HuH-7 (cell line): ENCODE measurements at regions not wholly inside any gene's neighbourhood (a gene's known extent, or its start where the extent isn't known, plus 50 kb on each side); places are given as distances from the start of the nearest gene placed in this dataset.

Experiments used
- DNase-seq: peaks from one replicate; pipeline ENCODE4 v3.0.0; 2011; ENCODE audit warnings: low spot score

- no peak for DNase-seq
Observed at GRCh38 chr1:55684131-55684650, 469.0 kb upstream of the USP24 start.

- no peak for DNase-seq
Observed at GRCh38 chr1:55682198-55682597, 467.0 kb upstream of the USP24 start.

- DNase-seq = no peak
Observed at GRCh38 chr1:55679971-55680370, 464.8 kb upstream of the USP24 start.

GRCh38 chr1:55673416-55673815 is 458.3 kb upstream of the USP24 start:
- DNase-seq = no peak

- no peak for DNase-seq
Observed at GRCh38 chr1:55670331-55671082, 455.3 kb upstream of the USP24 start.

- DNase-seq = no peak
Observed at GRCh38 chr1:55669293-55669692, 454.1 kb upstream of the USP24 start.

- no peak for DNase-seq
Observed at GRCh38 chr1:55662875-55663274, 447.7 kb upstream of the USP24 start.

- no peak for DNase-seq
Observed at GRCh38 chr1:55658917-55659316, 443.8 kb upstream of the USP24 start.

- DNase-seq = no peak
Observed at GRCh38 chr1:55654750-55655149, 439.6 kb upstream of the USP24 start.

GRCh38 chr1:55654171-55654570 is 439.0 kb upstream of the USP24 start:
- no peak for DNase-seq

GRCh38 chr1:55650444-55650843 is 435.3 kb upstream of the USP24 start:
- no peak for DNase-seq

- no peak for DNase-seq
Observed at GRCh38 chr1:55646181-55646580, 431.0 kb upstream of the USP24 start.

GRCh38 chr1:55645270-55645669 is 430.1 kb upstream of the USP24 start:
- no peak for DNase-seq

GRCh38 chr1:55641947-55642346 is 426.8 kb upstream of the USP24 start:
- DNase-seq = no peak

- DNase-seq = no peak
Observed at GRCh38 chr1:55640708-55641473, 425.7 kb upstream of the USP24 start.

GRCh38 chr1:55639526-55639925 is 424.4 kb upstream of the USP24 start:
- no peak for DNase-seq

- peak; percentile 27 for DNase-seq
Observed at GRCh38 chr1:55639051-55639450, 423.9 kb upstream of the USP24 start.

GRCh38 chr1:55636696-55637095 is 421.5 kb upstream of the USP24 start:
- DNase-seq = no peak

- DNase-seq = no peak
Observed at GRCh38 chr1:55635856-55636255, 420.7 kb upstream of the USP24 start.

- no peak for DNase-seq
Observed at GRCh38 chr1:55634516-55634915, 419.4 kb upstream of the USP24 start.

GRCh38 chr1:55632906-55633305 is 417.7 kb upstream of the USP24 start:
- DNase-seq = no peak

GRCh38 chr1:55632058-55632457 is 416.9 kb upstream of the USP24 start:
- DNase-seq = no peak

- DNase-seq = no peak
Observed at GRCh38 chr1:55631509-55631908, 416.3 kb upstream of the USP24 start.
